Trophoblast cell (in vitro differentiated cells and primary cell): ENCODE measurements at regions not wholly inside any gene's neighbourhood (a gene's known extent, or its start where the extent isn't known, plus 50 kb on each side); places are given as distances from the start of the nearest gene placed in this dataset.
"Not testable (repeated sequence)": the region's sequence is repeated elsewhere in the genome, so short reads cannot be mapped to it uniquely, and the experiment has no call there.

ENCODE experiments used
- DNase-seq, 2 donors: peaks; one replicate each; pipeline ENCODE4 v3.0.0-alpha.2; 2016
- H2AFZ ChIP-seq: 2 replicates; pipeline ENCODE4 v1.6.1; 2013; ENCODE audit warnings: low read length, moderate library complexity, mild to moderate bottlenecking; ENCODE audit not compliant: insufficient read depth, poor library complexity
- H2AK5ac ChIP-seq: 2 replicates; pipeline ENCODE4 v1.6.1; 2013; ENCODE audit warnings: mild to moderate bottlenecking, low read length
- H2BK120ac ChIP-seq: 2 replicates; pipeline ENCODE4 v1.6.1; 2013; ENCODE audit warnings: low read length, mild to moderate bottlenecking, moderate library complexity; ENCODE audit not compliant: insufficient read depth, poor library complexity
- H2BK12ac ChIP-seq: 2 replicates; pipeline ENCODE4 v1.6.1; 2013; ENCODE audit warnings: mild to moderate bottlenecking, low read length, moderate library complexity
- H2BK5ac ChIP-seq: 2 replicates; pipeline ENCODE4 v1.6.1; 2013; ENCODE audit warnings: low read length, low read depth, moderate library complexity, mild to moderate bottlenecking; ENCODE audit not compliant: poor library complexity
- H3K14ac ChIP-seq: 2 replicates; pipeline ENCODE4 v1.6.1; 2013; ENCODE audit warnings: mild to moderate bottlenecking, low read length
- H3K18ac ChIP-seq: 2 replicates; pipeline ENCODE4 v1.6.1; 2013; ENCODE audit warnings: mild to moderate bottlenecking, low read length
- H3K23ac ChIP-seq: 2 replicates; pipeline ENCODE4 v1.6.1; 2013; ENCODE audit warnings: low read length
- H3K27ac ChIP-seq: 2 replicates; pipeline ENCODE4 v1.5.1; 2013; ENCODE audit warnings: low read depth, mild to moderate bottlenecking, inconsistent platforms, low read length, moderate library complexity
- H3K27me3 ChIP-seq: 2 replicates; pipeline ENCODE4 v1.6.1; 2013; ENCODE audit warnings: inconsistent platforms, mild to moderate bottlenecking, low read length, moderate library complexity; ENCODE audit not compliant: insufficient read depth
- H3K36me3 ChIP-seq, 2 experiments: 1 replicate in 1 of 2; 2 replicates in 1 of 2; pipeline ENCODE4 v1.6.1; 2013; ENCODE audit warnings: low read length in 2 of 2, mild to moderate bottlenecking in 2 of 2, moderate library complexity in 1 of 2; ENCODE audit not compliant: insufficient read depth in 2 of 2, control insufficient read depth in 1 of 2
- H3K4ac ChIP-seq: 2 replicates; pipeline ENCODE4 v1.6.1; 2013; ENCODE audit warnings: low read depth, mild to moderate bottlenecking, low read length, moderate library complexity
- H3K4me1 ChIP-seq, 2 experiments: 1 replicate in 1 of 2; 2 replicates in 1 of 2; pipeline ENCODE4 v1.6.1; 2013; ENCODE audit warnings: low read length in 2 of 2, mild to moderate bottlenecking in 2 of 2, moderate library complexity in 1 of 2; ENCODE audit not compliant: insufficient read depth in 2 of 2, control insufficient read depth in 1 of 2
- H3K4me2 ChIP-seq: 2 replicates; pipeline ENCODE4 v1.6.1; 2013; ENCODE audit warnings: inconsistent platforms, mild to moderate bottlenecking, low read length, moderate library complexity
- H3K4me3 ChIP-seq: 2 replicates; pipeline ENCODE4 v1.5.1; 2013; ENCODE audit warnings: mild to moderate bottlenecking, low read depth, low read length, inconsistent platforms
- H3K79me1 ChIP-seq: one replicate; pipeline ENCODE4 v1.6.1; 2013; ENCODE audit warnings: low read length
- H3K79me2 ChIP-seq: 2 replicates; pipeline ENCODE4 v1.6.1; 2013; ENCODE audit warnings: low read length, mild to moderate bottlenecking; ENCODE audit not compliant: control insufficient read depth, insufficient read depth, poor library complexity
- H3K9ac ChIP-seq: 2 replicates; pipeline ENCODE4 v1.6.1; 2013; ENCODE audit warnings: mild to moderate bottlenecking, low read length
- H3K9me3 ChIP-seq: 2 replicates; pipeline ENCODE4 v1.6.1; 2013; ENCODE audit warnings: low read depth, mild to moderate bottlenecking, control low read depth, inconsistent platforms, low read length; ENCODE audit not compliant: insufficient read depth
- H4K12ac ChIP-seq: 2 replicates; pipeline ENCODE4 v1.6.1; 2013; ENCODE audit warnings: low read depth, mild to moderate bottlenecking, low read length, moderate library complexity
- H4K8ac ChIP-seq: 2 replicates; pipeline ENCODE4 v1.6.1; 2013; ENCODE audit warnings: low read depth, mild to moderate bottlenecking, low read length, moderate library complexity
- H4K91ac ChIP-seq: one replicate; pipeline ENCODE4 v1.6.1; 2013; ENCODE audit warnings: low read depth, mild to moderate bottlenecking, low read length, moderate library complexity
- WGBS: extraction: QIAGEN DNeasy Blood & Tissue Kit; methylation state at CpG from one replicate; pipeline ENCODE4 v1.1.7; 2013; ENCODE audit warnings: missing lambda C conversion rate; ENCODE audit not compliant: insufficient read length, insufficient coverage; ENCODE audit errors: extremely low coverage; 5-methylcytosine and 5-hydroxymethylcytosine counted together

DNA sequence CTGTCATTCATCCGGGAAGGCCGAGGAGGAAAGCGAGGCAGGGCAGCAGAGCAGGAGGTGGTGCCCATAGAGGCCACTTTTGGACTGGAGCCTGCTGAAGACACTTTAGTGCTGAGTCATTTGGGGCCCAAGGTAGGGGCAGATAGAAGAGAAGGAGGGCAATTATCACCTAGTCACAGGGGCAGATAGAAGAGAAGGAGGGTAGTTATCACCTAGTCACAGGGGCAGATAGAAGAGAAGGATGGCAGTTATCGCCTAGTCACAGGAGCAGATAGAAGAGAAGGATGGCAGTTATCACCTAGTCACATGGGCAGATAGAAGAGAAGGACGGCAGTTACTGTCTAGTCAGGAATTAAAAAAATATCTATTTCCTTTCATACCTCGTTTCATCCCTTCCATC is 1372.6 kb downstream of the FOXD4L5 start:
- H2BK12ac ChIP-seq, H4K91ac ChIP-seq, H2BK120ac ChIP-seq, H2AK5ac ChIP-seq, H3K14ac ChIP-seq, H2AFZ ChIP-seq, H3K4me3 ChIP-seq, H3K4ac ChIP-seq, DNase-seq, H2BK5ac ChIP-seq, H3K36me3 ChIP-seq, H3K4me2 ChIP-seq, H4K12ac ChIP-seq, H3K4me1 ChIP-seq, H3K9me3 ChIP-seq, H3K27ac ChIP-seq, H4K8ac ChIP-seq, H3K79me1 ChIP-seq, H3K9ac ChIP-seq, H3K79me2 ChIP-seq, H3K23ac ChIP-seq, H3K18ac ChIP-seq, H3K27me3 ChIP-seq: not testable (repeated sequence)
- no CpG with 5 or more reads among the region's 6 CpGs for WGBS

DNA sequence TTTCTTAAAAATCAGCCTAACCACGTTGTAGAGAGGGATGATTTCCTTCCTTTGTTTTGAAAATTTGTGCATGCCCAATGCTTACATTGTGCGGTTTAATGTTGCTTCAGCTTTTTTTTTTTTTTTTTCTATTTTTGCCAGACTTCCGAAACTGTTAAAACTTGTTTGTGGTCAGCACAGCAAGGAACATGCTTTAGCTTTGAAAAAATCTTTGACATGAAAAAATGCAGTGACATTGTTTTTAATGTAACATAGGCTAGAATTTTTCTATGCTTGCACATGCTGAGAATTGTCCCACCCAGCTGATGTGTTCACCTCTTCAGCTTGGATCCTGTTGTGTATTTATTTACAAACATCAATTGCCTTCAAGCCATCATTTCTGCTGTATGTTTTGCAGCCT is 1375.9 kb downstream of the FOXD4L5 start:
- H3K79me2 ChIP-seq, H3K27ac ChIP-seq, H4K12ac ChIP-seq, H3K9me3 ChIP-seq, H4K91ac ChIP-seq, H2BK5ac ChIP-seq, H3K4me2 ChIP-seq, H3K4me3 ChIP-seq, H3K4me1 ChIP-seq, H2BK12ac ChIP-seq, H3K36me3 ChIP-seq, H4K8ac ChIP-seq, H3K79me1 ChIP-seq, H3K9ac ChIP-seq, H3K18ac ChIP-seq, H3K4ac ChIP-seq, H2AK5ac ChIP-seq, H3K23ac ChIP-seq, H3K27me3 ChIP-seq, H3K14ac ChIP-seq, DNase-seq, H2AFZ ChIP-seq, H2BK120ac ChIP-seq: not testable (repeated sequence)
- WGBS = no CpG with 5 or more reads among the region's 3 CpGs

DNA sequence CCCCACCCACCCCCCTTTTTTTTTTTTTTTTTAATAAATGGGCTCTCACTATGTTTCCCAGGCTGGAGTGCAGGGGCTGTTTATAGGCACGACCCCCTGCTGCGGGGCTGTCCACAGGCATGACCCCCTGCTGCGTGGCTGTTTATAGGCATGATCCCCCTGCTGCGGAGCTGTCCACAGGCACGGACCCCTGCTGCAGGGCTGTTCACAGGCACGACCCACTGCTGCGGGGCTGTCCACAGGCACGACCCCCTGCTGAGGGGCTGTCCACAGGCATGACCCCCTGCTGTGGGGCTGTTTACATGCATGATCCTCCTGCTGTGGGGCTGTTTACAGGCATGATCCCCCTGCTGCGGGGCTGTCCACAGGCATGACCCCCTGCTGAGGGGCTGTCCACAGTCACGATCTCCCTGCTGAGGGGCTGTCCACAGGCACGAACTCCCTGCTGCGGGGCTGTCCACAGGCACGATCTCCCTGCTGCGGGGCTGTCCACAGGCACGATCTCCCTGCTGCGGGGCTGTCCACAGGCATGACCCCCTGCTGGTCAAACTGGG is 1385.3 kb downstream of the FOXD4L5 start:
- H3K4ac ChIP-seq, H3K4me3 ChIP-seq, H2BK12ac ChIP-seq, H4K91ac ChIP-seq, H3K14ac ChIP-seq, H2AK5ac ChIP-seq, H3K4me1 ChIP-seq, H2BK5ac ChIP-seq, H3K79me2 ChIP-seq, DNase-seq, H3K9me3 ChIP-seq, H3K9ac ChIP-seq, H3K27ac ChIP-seq, H3K4me2 ChIP-seq, H4K12ac ChIP-seq, H3K18ac ChIP-seq, H3K79me1 ChIP-seq, H4K8ac ChIP-seq, H3K23ac ChIP-seq, H2BK120ac ChIP-seq, H3K36me3 ChIP-seq, H2AFZ ChIP-seq, H3K27me3 ChIP-seq: not testable (repeated sequence)
- WGBS = no CpG with 5 or more reads among the region's 16 CpGs

DNA sequence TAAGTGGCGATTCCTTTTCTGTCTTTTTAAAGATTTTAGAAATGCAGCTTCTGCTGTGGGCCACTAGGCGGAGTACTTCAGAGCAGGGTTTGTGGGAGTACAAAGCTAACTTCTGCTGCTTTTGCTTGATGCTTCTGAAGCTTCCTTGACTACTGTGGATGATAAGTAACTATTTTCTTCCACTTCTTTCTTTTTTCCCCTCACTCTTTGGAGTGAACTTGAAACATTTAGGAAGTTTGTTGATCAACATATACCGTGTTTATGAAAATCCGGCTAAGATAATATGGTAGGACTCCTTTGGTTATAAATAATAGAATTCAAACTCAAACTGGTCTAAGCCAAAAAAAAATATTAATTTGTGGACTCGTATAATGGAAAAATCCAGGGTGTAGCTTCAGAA is 1403.6 kb downstream of the FOXD4L5 start:
- H2BK5ac ChIP-seq, H3K27ac ChIP-seq, H3K4ac ChIP-seq, H3K27me3 ChIP-seq, H3K4me1 ChIP-seq, H3K18ac ChIP-seq, H3K36me3 ChIP-seq, H4K8ac ChIP-seq, DNase-seq, H3K23ac ChIP-seq, H3K4me2 ChIP-seq, H2AK5ac ChIP-seq, H3K14ac ChIP-seq, H3K9me3 ChIP-seq, H4K12ac ChIP-seq, H3K4me3 ChIP-seq, H3K79me2 ChIP-seq, H2BK120ac ChIP-seq, H3K79me1 ChIP-seq, H4K91ac ChIP-seq, H2AFZ ChIP-seq, H3K9ac ChIP-seq, H2BK12ac ChIP-seq: not testable (repeated sequence)
- WGBS = no CpG with 5 or more reads among the region's 5 CpGs
